SK-N-SH (cell line): ENCODE measurements at regions not wholly inside any gene's neighbourhood (a gene's known extent, or its start where the extent isn't known, plus 50 kb on each side); places are given as distances from the start of the nearest gene placed in this dataset.
"Not testable (repeated sequence)": the region's sequence is repeated elsewhere in the genome, so short reads cannot be mapped to it uniquely, and the experiment has no call there.

Experiments used
- JUND ChIP-seq: IDR thresholded peaks from 2 replicates; pipeline ENCODE4 v1.4.0; 2012
- NFIC ChIP-seq: IDR thresholded peaks from 2 replicates; pipeline ENCODE4 v1.4.0; 2012; ENCODE audit warnings: borderline replicate concordance
- POLR2AphosphoS5 ChIP-seq: IDR thresholded peaks from 2 replicates; pipeline ENCODE4 v1.6.1; 2012; ENCODE audit warnings: low read depth, low read length
- RAD21 ChIP-seq: IDR thresholded peaks from 2 replicates; pipeline ENCODE4 v1.6.1; 2012; ENCODE audit warnings: mild to moderate bottlenecking, low read length
- RXRA ChIP-seq: IDR thresholded peaks from 2 replicates; pipeline ENCODE4 v1.4.0; 2012; ENCODE audit warnings: low read depth, mild to moderate bottlenecking, borderline replicate concordance
- SMC3 ChIP-seq: IDR thresholded peaks from 2 replicates; pipeline ENCODE4 v1.6.1; 2012; ENCODE audit warnings: low read depth, low read length, improper control_type of control experiment
- TAF1 ChIP-seq: IDR thresholded peaks from 2 replicates; pipeline ENCODE4 v1.6.1; 2012; ENCODE audit warnings: low read depth, mild to moderate bottlenecking, low read length, moderate library complexity, borderline replicate concordance
- YY1 ChIP-seq: IDR thresholded peaks from 2 replicates; pipeline ENCODE4 v1.4.0; 2012; ENCODE audit warnings: low read depth, mild to moderate bottlenecking
- TF ChIP-seq, protein P1 (sequence below): fragments of 200-600 bp; sonication (generic); IDR thresholded peaks from 2 replicates; pipeline ENCODE4 v1.6.1; 2017; ENCODE audit warnings: antibody characterized with exemption, mild to moderate bottlenecking, moderate library complexity
- TF ChIP-seq, protein P2 (sequence below): IDR thresholded peaks from 2 replicates; pipeline ENCODE4; 2012

DNA sequence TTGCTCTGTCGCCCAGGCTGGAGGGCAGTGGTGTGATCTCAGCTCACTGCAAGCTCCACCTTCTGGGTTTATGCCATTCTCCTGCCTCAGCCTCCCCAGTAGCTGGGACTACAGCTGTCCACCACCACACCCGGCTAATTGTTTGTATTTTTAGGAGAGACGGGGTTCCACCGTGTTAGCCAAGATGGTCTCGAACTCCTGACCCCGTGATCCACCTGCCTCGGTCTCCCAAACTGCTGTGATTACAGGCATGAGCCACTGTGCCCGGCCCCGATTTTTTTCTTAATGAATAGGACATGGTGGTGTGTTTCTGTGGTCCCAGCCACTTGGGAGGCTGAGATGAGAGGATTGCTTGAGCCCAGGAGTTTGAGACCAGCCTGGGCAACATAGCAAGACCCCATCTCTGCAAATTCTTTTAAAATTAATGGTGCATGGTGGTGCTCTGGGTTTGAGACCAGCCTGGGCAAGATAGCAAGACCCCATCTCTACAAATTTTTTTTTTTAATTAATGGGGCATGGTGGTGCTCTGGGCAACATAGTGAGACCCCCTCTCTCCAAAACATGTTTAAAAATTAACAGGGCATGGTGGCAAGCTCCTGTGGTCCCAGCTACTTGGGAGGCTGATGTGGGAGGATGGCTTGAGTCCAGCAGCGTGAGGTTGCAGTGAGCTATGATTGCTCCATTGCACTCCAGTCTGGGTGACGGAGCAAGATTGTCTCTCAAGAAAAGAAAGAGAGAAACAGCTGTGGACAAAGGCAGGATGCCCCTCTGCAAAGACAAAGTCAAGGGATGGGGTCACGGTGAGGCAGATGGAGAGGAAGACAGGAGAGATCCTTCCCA lies 4497.2 kb upstream of the OR11H1 start:
- TF ChIP-seq YY1, POLR2AphosphoS5, RXRA, NFIC, JUND, RAD21, TAF1, SMC3: not testable (repeated sequence)
- TF ChIP-seq, protein P1, sequence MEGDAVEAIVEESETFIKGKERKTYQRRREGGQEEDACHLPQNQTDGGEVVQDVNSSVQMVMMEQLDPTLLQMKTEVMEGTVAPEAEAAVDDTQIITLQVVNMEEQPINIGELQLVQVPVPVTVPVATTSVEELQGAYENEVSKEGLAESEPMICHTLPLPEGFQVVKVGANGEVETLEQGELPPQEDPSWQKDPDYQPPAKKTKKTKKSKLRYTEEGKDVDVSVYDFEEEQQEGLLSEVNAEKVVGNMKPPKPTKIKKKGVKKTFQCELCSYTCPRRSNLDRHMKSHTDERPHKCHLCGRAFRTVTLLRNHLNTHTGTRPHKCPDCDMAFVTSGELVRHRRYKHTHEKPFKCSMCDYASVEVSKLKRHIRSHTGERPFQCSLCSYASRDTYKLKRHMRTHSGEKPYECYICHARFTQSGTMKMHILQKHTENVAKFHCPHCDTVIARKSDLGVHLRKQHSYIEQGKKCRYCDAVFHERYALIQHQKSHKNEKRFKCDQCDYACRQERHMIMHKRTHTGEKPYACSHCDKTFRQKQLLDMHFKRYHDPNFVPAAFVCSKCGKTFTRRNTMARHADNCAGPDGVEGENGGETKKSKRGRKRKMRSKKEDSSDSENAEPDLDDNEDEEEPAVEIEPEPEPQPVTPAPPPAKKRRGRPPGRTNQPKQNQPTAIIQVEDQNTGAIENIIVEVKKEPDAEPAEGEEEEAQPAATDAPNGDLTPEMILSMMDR, result not testable (repeated sequence)
- TF ChIP-seq, protein P2, sequence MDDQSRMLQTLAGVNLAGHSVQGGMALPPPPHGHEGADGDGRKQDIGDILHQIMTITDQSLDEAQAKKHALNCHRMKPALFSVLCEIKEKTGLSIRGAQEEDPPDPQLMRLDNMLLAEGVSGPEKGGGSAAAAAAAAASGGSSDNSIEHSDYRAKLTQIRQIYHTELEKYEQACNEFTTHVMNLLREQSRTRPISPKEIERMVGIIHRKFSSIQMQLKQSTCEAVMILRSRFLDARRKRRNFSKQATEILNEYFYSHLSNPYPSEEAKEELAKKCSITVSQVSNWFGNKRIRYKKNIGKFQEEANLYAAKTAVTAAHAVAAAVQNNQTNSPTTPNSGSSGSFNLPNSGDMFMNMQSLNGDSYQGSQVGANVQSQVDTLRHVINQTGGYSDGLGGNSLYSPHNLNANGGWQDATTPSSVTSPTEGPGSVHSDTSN, result not testable (repeated sequence)
